HG03575 (cell line): ENCODE measurements at regions not wholly inside any gene's neighbourhood (a gene's known extent, or its start where the extent isn't known, plus 50 kb on each side); places are given as distances from the start of the nearest gene placed in this dataset.

Experiments
- ATAC-seq: cut with Tn5 transposase; IDR thresholded peaks from one replicate; pipeline ENCODE4 v1.9.1; 2021; ENCODE audit not compliant: unreplicated experiment, insufficient number of reproducible peaks, low FRiP score; ENCODE audit errors: extremely low read depth

DNA sequence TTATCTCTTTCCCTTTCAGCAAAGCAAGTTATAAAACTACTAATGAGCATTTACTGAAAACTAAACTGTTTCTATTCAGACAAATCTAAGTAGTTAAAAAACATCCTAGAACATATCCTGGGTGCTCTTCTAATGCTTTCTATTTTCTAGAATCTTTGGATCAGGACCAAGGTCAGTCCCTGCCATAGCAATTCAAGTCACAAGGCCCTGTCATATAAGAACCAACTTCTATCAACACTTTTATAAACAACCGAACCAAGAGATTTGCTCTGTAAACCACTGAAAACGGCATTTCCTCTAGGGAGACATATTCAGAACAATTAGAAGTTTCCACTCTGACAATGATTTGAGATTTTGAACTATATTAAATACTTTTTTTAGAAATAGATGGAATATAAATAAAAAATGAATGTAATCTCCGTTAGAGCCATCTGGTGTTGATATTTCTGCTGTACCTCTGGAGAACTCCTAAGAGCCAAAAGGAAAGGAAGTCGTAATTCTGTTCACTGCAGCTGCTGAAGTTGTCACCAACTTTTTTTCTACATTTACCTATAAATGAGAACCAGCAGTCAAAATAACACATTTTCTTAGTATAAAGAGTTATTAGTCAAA lies 51.4 kb upstream of the LGSN start:
- no peak for ATAC-seq

DNA sequence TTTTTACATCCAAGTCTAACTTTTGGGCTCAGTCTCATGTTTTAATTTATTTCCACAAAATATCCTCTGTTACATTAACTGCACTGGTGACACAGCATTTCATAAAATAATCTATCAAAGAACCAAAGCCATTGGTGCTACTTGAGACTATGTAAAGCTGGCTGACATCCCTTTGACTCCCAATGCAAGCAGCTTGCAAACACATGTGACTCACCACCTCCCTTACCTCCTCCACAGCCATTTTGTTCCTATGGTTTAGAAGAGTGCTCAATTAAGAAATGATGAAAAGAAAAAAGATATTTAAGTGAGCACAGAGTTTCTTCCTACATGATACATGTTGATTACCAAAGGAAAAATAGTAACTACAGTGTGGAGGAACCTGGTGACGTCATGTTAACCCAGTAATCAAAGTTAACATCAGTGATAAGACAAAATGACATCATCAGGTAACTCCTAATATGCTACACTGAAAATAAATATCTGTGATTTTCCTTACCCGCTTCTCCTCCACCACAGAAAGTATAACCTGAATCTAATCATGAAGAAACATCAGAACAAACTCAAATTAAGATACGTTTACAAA lies 53.3 kb upstream of the LGSN start:
- ATAC-seq, result no peak

DNA sequence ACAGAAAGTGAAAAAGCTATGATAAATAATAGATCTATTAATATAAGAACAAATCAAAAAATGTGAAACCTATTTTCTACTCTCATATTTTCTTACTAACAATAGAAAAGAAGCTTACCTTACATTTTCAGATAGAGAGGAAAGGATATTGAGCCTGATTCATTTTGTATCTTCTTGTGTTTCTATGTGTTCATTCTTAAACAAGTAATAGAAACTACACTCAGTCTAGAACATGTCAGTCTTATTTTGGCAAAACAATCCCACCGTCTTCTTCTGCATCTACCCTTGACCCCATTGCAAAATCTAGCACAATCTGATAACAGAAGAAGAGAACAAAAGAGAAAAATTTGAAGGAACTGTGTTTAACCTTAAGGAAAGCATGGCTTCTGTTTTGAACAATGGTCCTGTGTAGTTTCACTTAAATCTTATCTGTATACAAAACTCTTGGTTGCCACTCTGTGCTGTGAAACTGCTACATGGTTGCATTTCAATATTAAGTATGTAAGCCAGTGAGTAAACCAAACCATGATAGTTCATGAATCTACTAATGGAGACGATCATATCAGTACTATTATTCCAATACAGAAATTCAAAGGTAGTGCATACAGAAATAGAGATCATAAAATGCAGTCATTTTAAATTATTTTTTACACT lies 69.5 kb upstream of the LGSN start:
- no peak for ATAC-seq

DNA sequence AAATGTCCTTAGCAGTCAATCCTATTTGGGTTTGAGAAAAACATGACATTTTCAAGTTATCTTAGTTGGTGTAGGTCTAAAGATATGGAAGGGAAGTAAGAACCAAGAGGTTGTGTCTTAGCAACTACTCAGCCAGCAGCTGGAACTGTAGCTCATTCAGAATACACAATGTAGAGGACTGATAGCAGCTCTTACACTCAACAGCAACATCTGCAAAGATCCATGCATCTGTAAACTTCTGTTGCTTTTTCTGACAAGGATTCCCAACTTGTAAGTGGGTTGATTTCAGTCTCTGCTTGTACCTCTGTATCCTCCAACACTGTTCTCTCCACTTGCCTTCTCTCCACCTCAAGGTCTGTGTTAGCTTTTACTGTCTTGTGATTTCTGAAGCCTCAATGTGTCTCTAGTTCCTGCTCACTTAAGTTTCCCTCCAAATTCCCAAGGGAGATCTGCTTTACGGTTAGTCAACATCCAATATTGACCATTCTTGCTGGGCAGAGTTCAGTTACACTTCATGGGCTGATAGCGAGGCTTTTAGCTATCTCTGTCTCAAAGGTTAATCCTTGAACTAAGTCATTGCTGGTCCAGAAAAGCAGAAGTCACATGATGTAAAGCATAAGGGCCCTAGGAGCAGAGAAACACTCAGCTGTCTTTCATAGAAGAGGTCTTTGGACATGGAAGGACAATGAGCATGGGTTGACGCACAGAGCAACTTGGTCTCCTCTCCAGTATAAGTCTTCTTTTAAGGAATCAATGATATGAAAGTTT lies 71.6 kb upstream of the LGSN start:
- ATAC-seq, result no peak

DNA sequence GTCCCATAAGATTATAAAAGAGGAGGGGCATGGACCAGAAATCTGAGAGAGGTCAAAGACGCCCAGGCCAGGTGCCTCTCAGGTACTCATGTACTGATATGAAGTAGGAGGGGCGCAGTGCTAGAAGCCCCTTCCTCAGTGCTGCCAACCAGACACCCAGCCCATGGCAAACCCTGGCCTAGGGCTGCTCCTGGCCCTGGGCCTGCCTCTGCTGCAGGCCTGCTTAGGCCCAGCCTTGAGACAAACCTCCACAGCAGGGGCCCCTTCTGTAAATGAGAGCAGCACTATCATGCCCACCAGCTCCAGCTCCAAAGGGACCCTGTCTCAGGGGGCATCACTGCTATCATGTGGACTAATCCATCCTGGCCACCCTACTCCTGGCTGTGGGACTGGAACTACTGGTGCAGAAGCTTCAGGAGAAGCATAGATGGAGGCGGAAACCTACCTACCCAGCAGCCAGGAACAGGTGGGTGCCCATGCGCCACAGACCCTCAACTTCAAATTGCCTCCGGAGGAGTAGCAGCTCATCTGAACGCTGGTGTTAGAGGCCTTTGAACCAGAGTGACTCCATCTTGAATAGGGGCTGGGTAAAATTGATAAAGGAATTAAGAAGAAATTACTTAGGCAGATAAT lies 72.4 kb upstream of the LGSN start:
- no peak for ATAC-seq

DNA sequence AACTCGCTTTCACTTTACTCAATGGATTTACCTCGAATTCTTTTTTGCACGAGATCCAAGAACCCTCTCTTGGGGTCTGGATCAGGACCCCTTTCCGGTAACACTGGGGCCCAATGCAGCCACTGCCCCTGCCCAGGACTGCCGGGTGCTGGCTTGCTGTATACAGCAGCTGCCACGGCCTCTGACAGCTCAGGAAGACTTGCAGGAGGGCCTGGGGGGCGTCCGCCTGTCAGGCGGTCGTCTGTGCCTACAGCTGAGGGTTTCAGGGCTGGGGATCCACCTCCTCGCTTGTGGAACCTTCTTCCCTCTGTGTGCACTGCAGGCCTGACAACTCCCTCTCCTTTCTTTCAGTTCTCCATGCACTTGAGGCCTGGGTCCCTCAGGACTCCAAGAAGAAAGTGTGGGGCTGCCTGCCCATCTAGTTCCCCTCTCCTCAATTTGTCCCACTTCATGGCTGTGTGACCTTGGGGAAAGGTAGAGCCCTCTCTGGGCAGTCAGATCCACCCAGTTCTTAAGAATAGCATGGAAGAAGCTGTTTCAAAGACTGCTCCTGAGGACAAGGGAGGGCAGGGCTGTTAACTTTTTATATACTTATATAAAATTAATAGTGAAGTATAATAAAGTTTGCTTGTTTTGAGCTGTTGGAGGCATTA lies 75.0 kb upstream of the LGSN start:
- ATAC-seq, result no peak

DNA sequence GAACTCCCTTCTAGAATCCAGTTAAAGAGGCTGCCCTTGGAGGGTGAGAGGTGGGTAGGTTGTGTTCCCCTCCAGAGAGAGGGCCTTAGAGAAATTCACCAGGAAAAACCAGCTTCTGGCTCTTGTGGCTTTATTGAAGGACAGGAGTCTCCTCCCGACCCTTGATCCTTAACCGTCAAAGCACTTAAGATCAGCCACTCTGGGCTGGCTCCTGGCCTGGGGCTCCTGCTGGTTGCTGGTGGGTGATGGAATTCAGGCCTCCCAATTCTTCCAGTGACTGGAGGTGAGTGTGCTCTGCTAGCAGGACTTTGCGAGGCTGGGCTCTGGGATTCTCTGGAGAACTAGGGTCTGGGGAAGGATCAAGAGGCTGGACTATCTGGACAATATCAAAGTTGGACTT lies 75.6 kb upstream of the LGSN start:
- no peak for ATAC-seq

DNA sequence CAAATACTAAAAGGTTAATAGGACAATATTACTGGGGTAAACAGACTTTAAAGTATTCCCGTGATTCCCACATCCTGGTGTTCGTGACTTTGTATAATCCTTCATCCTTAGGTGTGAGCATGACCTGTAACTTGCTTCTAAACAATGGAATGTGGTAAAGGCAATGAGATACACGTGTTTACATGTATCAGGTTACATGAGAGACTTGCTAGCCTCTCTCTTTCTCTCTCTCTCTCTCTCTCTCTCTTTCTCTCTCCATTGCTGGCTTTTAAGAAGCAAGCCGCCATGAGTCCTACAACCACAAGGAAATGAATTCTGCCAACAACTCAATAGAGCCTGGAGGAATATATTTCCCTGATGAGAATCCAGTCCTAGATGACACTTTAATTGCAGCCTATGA lies 83.9 kb upstream of the LGSN start:
- ATAC-seq, result no peak

DNA sequence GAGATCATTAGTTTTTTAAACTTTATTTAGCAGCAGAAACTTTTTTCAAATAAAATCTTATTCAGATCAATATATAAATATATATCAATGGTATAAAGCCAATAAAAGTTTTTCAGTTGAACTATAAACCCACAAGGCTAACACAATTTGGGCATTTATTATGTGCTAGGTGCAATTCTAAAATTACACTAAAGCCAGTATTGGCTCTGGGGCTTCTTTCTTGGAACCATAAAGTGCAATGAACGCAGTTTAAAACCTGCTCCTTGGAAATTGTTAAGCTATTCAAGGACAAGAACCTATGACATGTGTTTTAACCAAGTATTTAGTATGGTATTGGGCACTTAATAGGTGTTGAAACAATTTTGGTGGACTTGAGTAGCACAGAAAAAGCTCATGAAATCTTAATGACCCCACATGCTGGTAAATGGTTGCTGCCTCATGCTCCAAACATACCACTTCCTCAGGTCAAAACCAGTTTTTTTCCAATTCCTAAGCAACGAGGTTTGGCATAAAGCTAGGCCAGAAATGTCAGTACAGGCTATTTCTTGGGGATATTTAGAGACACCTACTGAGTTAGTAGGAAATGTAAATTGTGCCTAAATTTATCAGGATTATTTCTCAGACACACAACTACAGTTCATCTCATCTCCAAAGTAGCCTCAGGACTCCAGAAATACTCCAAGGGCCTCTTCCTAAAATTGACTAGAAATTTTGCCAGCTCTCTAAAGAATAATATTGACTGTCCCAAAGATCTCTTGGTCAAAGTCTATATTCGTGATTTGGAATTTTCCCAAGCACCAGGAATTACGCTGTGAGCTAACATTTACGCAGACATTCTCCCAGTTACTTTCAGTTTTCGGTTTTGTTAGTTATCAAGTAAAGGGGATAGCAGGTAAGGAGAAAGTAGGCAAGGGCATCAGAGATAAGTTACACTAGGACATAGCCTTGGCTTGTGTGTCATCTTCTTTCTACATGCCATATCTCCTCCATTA lies 90.9 kb upstream of the LGSN start:
- ATAC-seq, result no peak

DNA sequence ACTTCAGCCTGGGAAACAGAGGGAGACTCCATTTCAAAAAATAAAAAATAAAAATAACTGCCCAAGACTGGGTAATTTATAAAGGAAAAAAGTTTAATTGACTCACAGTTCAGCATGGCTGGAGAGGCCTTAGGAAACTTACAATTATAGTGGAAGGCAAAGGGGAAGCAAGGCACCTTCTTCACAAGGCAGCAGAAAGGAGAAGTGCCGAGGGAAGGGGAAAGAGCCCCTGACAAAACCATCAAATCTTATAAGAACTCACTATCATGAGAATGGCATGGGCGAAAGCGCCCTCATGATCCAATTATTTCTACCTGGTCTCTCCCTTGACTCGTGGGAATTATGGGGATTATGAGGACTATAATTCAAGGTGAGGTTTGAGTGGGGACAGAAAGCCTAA lies 95.5 kb upstream of the LGSN start:
- ATAC-seq, result no peak

DNA sequence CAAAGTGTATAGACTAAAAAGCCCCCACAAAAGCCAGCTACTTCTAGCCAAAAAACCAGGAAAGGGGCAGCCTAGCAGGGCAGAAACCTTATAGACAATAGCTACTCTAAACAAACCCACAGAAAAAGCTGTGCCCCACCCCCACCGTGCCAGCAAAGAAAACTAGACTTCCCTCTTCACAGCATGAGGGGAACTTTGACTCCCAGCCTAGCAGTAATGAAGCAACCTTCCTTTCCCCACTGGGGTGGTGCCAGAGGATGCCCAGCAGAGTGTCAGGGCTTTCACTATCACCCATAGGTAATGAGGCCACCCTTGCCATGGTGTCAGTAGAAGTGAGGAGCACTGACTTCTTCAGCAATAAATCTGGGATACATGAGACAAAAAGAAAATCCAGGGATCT lies 99.0 kb upstream of the LGSN start:
- no peak for ATAC-seq

DNA sequence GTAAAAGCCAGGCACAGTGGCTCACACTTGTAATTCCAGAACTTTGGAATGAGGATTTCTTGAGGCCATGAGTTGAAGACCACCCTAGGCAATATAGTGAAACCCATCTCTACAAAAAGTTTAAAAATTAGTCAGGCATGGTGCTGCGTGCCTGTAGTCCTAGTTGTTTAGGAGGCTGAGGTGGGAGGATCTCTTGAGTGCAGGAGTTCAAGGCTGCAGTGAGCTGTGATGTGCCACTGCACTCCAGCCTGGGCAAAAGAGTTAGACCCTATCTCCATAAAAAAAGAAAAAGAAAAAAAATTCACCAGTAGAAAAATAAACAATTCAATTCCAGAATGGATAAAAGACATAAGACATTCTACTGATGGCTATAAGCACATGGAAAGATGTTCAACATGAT lies 104.9 kb upstream of the LGSN start:
- ATAC-seq, result no peak

DNA sequence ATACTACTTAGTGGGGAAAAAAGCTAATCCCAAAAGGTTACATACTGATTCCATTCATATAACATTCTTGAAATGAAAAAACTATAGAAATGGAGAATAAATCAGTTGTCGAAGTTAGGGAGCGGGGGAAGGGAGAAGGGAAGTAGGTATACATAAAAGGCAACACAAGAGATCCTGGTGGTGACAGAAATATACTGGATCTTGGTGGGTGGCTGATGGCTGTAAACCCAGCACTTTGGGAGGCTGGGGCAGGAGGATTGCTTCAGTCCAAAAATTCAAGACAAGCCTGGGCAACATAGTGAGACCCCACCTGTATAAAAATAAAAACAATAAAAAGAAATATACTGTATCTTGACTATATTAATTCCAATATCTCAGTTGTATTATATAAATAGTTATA lies 105.7 kb upstream of the LGSN start:
- ATAC-seq, result no peak

DNA sequence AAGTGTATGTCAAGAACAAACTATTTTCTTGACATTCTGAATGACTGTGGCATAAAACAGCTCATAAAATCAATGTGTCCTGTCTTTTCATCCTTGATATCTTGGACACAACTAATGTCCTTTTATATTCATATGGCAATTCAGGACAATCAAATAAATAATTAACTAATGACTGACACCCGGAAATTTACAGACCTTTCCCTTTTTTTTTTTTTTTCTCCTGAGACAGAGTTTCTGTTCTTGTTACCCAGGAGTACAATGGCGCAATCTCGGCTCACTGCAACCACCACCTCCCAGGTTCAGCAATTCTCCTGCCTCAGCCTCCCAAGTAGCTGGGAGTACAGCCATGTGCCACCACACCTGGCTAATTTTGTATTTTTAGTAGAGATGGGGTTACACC lies 107.1 kb upstream of the LGSN start:
- ATAC-seq, result no peak

DNA sequence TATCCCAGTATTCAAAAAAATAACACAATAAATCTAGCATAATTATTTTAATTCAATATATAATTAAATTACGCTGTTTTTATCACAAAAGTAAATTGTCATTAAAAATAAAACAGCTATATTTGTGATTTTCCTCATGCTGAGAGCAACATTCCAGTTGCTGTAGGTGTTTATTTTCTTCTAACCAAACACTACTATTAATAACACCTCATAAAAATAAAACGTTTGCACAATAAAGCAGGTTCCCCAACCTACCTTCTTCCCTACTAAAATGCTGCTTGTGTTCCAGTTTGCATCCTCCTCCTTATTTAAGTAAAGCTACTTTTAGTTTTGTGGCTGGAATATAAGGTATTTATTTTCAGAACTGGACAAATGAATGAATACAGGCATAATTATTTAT lies 108.2 kb upstream of the LGSN start:
- no peak for ATAC-seq

DNA sequence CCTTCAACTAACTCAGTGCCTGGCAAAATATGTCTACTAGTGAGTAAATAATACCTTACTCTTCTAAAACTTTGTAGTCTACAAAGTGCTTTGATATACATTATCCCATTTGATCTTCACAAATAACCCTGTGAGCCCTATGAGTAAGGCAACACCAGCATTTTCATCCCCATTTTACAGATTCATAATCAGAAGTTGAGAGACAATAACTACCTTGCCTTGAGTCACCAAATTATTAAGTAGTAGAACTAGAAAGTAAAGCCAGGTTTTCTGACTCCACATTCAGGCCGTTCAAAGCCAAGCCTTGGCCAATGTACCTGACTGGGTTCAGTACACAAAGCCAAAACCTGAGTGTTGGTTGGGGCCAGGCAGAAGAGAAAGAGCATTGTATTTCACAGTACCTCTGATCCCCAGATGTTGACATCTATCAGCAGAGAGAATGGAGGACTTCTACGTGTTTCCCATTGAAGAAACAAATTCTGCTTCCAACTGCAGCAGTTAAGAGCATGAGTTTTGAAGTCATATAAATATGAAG lies 111.3 kb upstream of the LGSN start:
- ATAC-seq, result no peak

DNA sequence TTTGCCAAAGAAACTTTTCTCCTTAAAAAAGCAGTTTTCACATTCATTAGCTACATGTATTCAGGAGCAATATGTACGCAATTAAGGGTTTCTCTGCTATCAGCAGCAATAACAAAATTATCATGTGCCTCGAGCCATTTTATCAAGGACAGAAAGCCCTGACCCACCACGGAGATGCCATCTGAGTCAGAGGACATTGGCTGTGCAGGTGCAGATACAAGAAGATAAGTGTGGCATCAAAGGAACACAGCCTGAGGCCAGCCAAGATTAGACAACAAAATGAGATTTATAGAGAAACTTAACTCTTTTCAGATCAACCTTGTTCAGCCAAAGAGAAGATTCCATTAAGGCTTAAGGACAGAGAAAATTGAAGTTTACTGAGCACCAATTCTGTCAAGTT lies 115.2 kb upstream of the LGSN start:
- ATAC-seq, result no peak

DNA sequence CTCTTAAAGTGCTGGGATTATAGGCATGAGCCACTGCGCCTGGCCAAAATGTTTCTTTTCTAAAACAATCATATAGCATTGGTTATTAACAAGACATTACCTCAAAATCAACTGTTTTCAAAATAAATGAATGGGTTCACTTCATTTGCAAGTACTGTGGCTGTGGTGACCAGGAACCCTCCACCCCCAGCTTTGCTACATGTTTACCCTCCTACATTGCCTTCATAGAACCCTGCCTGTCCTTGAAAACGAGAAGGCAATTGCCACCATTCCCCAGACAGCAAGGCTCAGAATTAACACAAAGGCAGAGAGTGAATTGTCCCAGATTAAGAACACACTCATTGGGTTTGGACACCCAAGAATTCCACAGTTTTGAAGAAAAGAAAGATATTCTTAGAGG lies 116.6 kb upstream of the LGSN start:
- ATAC-seq, result no peak
